K562 (cell line): ENCODE measurements at regions not wholly inside any gene's neighbourhood (a gene's known extent, or its start where the extent isn't known, plus 50 kb on each side); places are given as distances from the start of the nearest gene placed in this dataset.
A peak's percentile ranks its signal among the peaks of the same experiment; 100 is the strongest.

Source experiments
- E4F1 ChIP-seq: fragments of 250-450 bp; sonication (Bioruptor Pico); IDR thresholded peaks from 2 replicates; pipeline ENCODE4 v1.5.0; 2021; ENCODE audit warnings: mild to moderate bottlenecking, borderline replicate concordance
- ESRRB ChIP-seq: fragments of 250-450 bp; sonication (Bioruptor Pico); IDR thresholded peaks from 2 replicates; pipeline ENCODE4 v1.5.0; 2020; ENCODE audit warnings: mild to moderate bottlenecking, moderate library complexity, borderline replicate concordance
- GABPB1 ChIP-seq: sonication (generic); formaldehyde crosslinking; IDR thresholded peaks from 2 replicates; pipeline ENCODE4 v1.8.0; 2022; ENCODE audit warnings: mild to moderate bottlenecking, missing genetic modification reagents
- MEF2A ChIP-seq: IDR thresholded peaks from 2 replicates; pipeline ENCODE4 v1.6.1; 2011; ENCODE audit warnings: low read depth, mild to moderate bottlenecking, low read length, moderate library complexity; ENCODE audit not compliant: control insufficient read depth
- MYBL2 ChIP-seq, 2 experiments: fragments of 450-650 bp in 1 of 2; sonication (generic) in 1 of 2; formaldehyde crosslinking in 1 of 2; IDR thresholded peaks; 2 replicates each; pipeline versions ENCODE4 v1.6.1 to v1.8.1; 2017 to 2022; ENCODE audit warnings: borderline replicate concordance in 1 of 2, inconsistent platforms in 1 of 2, low read depth in 1 of 2, mild to moderate bottlenecking in 1 of 2, missing genetic modification reagents in 1 of 2, moderate library complexity in 1 of 2
- NCOA1 ChIP-seq: fragments of 450-650 bp; IDR thresholded peaks from 2 replicates; pipeline ENCODE4 v1.6.1; 2016; ENCODE audit warnings: low read depth
- SREBF2 ChIP-seq: sonication (generic); formaldehyde crosslinking; IDR thresholded peaks from 2 replicates; pipeline ENCODE4 v1.4.0; 2020; ENCODE audit warnings: mild to moderate bottlenecking, missing genetic modification reagents
- TCF7L2 ChIP-seq: fragments of 150-350 bp; IDR thresholded peaks from 2 replicates; pipeline ENCODE4 v1.6.1; 2016; ENCODE audit warnings: low read depth, mild to moderate bottlenecking, low read length, moderate library complexity
- THAP12 ChIP-seq: fragments of 250-450 bp; sonication (Bioruptor Pico); IDR thresholded peaks from 2 replicates; pipeline ENCODE4 v1.9.0; 2021; ENCODE audit warnings: mild to moderate bottlenecking, inconsistent platforms
- ZNF143 ChIP-seq: sonication (generic); formaldehyde crosslinking; IDR thresholded peaks from 2 replicates; pipeline ENCODE4 v1.9.0; 2022; ENCODE audit warnings: mild to moderate bottlenecking, missing genetic modification reagents
- ZNF165 ChIP-seq: fragments of 250-450 bp; sonication (Bioruptor Pico); IDR thresholded peaks from 2 replicates; pipeline ENCODE4 v1.4.0; 2020; ENCODE audit warnings: borderline replicate concordance
- ZNF639 ChIP-seq, 2 experiments: fragments of 200-800 bp in 1 of 2; sonication (Bioruptor generic) in 1 of 2; sonication (generic) in 1 of 2; formaldehyde crosslinking in 1 of 2; IDR thresholded peaks in 1 of 2; conservative IDR thresholded peaks in 1 of 2; 2 replicates each; pipeline versions ENCODE4 v1.5.0 to v1.6.1; 2016 to 2020; ENCODE audit warnings: missing compliant biosample characterization in 1 of 2, missing genetic modification characterization in 1 of 2, missing genetic modification reagents in 1 of 2

- TF ChIP-seq ZNF639 (CRISPR knock-in tag; conservative IDR thresholded peaks at IDR 0.05 in 1 of 2, IDR thresholded peaks at IDR 0.05 in 1 of 2): peak in 1 of 2 experiments; percentile 62; a peak in 1 of 4 replicates
- TF ChIP-seq THAP12 (CRISPR knock-in tag): no peak
- no peak for TF ChIP-seq MYBL2 (IDR thresholded peaks at IDR 0.05; ENCODE audit: low read depth)
- TF ChIP-seq MYBL2 (CRISPR knock-in tag; IDR thresholded peaks at IDR 0.05; ENCODE audit: borderline replicate concordance): no peak
- no peak for TF ChIP-seq E4F1 (CRISPR knock-in tag)
- no peak for TF ChIP-seq GABPB1
- TF ChIP-seq SREBF2: no peak
- no peak for TF ChIP-seq MEF2A
- no peak for TF ChIP-seq ZNF143 (CRISPR knock-in tag)
- TF ChIP-seq ZNF165: no peak
- TF ChIP-seq ESRRB (CRISPR knock-in tag): 0 out of 2 replicates have a peak, but pooled peaks have one; percentile 66
- no peak for TF ChIP-seq TCF7L2
- TF ChIP-seq NCOA1: no peak
These were observed 100.2 kb downstream of the GGTLC2 start (continued) for GRCh38 chr22:22744412-22745224.
